ENCODE measurements at regions not wholly inside any gene's neighbourhood (a gene's known extent, or its start where the extent isn't known, plus 50 kb on each side); places are given as distances from the start of the nearest gene placed in this dataset.

GRCh38 chr21:26281506-26281905 is 110.9 kb upstream of the APP start (continued):
- TF ChIP-seq, protein P1, sequence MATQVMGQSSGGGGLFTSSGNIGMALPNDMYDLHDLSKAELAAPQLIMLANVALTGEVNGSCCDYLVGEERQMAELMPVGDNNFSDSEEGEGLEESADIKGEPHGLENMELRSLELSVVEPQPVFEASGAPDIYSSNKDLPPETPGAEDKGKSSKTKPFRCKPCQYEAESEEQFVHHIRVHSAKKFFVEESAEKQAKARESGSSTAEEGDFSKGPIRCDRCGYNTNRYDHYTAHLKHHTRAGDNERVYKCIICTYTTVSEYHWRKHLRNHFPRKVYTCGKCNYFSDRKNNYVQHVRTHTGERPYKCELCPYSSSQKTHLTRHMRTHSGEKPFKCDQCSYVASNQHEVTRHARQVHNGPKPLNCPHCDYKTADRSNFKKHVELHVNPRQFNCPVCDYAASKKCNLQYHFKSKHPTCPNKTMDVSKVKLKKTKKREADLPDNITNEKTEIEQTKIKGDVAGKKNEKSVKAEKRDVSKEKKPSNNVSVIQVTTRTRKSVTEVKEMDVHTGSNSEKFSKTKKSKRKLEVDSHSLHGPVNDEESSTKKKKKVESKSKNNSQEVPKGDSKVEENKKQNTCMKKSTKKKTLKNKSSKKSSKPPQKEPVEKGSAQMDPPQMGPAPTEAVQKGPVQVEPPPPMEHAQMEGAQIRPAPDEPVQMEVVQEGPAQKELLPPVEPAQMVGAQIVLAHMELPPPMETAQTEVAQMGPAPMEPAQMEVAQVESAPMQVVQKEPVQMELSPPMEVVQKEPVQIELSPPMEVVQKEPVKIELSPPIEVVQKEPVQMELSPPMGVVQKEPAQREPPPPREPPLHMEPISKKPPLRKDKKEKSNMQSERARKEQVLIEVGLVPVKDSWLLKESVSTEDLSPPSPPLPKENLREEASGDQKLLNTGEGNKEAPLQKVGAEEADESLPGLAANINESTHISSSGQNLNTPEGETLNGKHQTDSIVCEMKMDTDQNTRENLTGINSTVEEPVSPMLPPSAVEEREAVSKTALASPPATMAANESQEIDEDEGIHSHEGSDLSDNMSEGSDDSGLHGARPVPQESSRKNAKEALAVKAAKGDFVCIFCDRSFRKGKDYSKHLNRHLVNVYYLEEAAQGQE (IDR thresholded peaks at IDR 0.05; ENCODE audit: borderline replicate concordance): no peak
- TF ChIP-seq, protein P1 (CRISPR knock-in tag; IDR thresholded peaks at IDR 0.05; ENCODE audit: low read depth): no peak
- TF ChIP-seq CREB1 (IDR thresholded peaks at IDR 0.05) (no peak), CREB1 (CRISPR knock-in tag; IDR thresholded peaks at IDR 0.05) (no peak), GATA2 (CRISPR knock-in tag; IDR thresholded peaks at IDR 0.05) (no peak), ZNF584 (CRISPR knock-in tag; IDR thresholded peaks at IDR 0.05; ENCODE audit: low read depth) (no peak), SRSF1 (IDR thresholded peaks at IDR 0.05; ENCODE audit: low read depth, low read length) (no peak), PML (IDR thresholded peaks at IDR 0.05; ENCODE audit: low read length) (no peak)
- TF ChIP-seq, protein P2, sequence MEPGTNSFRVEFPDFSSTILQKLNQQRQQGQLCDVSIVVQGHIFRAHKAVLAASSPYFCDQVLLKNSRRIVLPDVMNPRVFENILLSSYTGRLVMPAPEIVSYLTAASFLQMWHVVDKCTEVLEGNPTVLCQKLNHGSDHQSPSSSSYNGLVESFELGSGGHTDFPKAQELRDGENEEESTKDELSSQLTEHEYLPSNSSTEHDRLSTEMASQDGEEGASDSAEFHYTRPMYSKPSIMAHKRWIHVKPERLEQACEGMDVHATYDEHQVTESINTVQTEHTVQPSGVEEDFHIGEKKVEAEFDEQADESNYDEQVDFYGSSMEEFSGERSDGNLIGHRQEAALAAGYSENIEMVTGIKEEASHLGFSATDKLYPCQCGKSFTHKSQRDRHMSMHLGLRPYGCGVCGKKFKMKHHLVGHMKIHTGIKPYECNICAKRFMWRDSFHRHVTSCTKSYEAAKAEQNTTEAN (CRISPR knock-in tag; IDR thresholded peaks at IDR 0.05): no peak
- TF ChIP-seq, protein P3, sequence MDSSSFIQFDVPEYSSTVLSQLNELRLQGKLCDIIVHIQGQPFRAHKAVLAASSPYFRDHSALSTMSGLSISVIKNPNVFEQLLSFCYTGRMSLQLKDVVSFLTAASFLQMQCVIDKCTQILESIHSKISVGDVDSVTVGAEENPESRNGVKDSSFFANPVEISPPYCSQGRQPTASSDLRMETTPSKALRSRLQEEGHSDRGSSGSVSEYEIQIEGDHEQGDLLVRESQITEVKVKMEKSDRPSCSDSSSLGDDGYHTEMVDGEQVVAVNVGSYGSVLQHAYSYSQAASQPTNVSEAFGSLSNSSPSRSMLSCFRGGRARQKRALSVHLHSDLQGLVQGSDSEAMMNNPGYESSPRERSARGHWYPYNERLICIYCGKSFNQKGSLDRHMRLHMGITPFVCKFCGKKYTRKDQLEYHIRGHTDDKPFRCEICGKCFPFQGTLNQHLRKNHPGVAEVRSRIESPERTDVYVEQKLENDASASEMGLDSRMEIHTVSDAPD (CRISPR knock-in tag; IDR thresholded peaks at IDR 0.05): no peak
